ENCODE measurements at regions not wholly inside any gene's neighbourhood (a gene's known extent, or its start where the extent isn't known, plus 50 kb on each side); places are given as distances from the start of the nearest gene placed in this dataset.

DNA sequence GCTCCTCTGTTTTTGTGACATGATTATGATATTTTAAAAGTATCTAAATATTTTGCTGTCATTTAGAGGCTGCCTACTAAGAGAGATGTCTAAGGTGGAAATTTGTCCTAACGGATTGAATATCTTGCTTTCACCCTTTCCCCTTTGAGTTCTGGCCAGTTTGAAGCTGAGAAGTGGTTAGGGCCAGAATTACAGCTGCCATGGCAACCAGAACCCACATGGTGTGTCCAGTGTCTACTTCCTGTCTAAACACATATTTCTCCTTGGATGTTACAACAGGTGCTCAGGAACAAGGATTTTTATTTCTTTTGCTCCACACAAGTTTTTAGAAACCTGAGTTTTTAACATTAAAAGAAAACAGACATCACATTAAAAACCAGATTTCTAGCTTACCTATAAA is 335.1 kb upstream of the OR4E1 start:
- dilution Hi-C loops (cut with HindIII; ENCODE audit: low sequenced_read_pairs, unreplicated experiment) = no loop called here
- WGBS, 2 experiments (ENCODE audit: extremely low coverage in 2 of 2, insufficient read length in 1 of 2) = no CpG with 5 or more reads among the region's 1 CpG

More for the DNA sequence above, 335.1 kb upstream of the OR4E1 start:
- no peak overlapping the region for H4K8ac ChIP-seq (ENCODE audit: low read depth in 2 of 2, low read length in 2 of 2)
- H3K36me3 ChIP-seq (ENCODE audit: control insufficient read depth, insufficient read depth, low read length) = no peaks in the 10 kb centered on the region
- H3K4me1 ChIP-seq (ENCODE audit: control insufficient read depth, insufficient read depth, low read length) = no peaks in the 10 kb centered on the region
- POLR2A ChIA-PET (ENCODE audit: unreplicated experiment) = no interaction called here
- H3K4ac ChIP-seq (ENCODE audit: low read depth, low read length) = no peak overlapping the region
- no TSS peak for BruUV-seq (replicated peaks)
- no peak overlapping the region for H2BK5ac ChIP-seq (ENCODE audit: low read depth, low read length, poor library complexity, severe bottlenecking)
- no peak overlapping the region for H3K9ac ChIP-seq (ENCODE audit: low read depth, low read length)
- H3K9me1 ChIP-seq (ENCODE audit: insufficient read depth, low read length) = no peaks in the 10 kb centered on the region
- H4K91ac ChIP-seq (ENCODE audit: insufficient read depth, low read depth, low read length) = no peak overlapping the region
- no peaks in the 10 kb centered on the region for H3K27me3 ChIP-seq (ENCODE audit: control insufficient read depth, insufficient read depth, low read length)
- H2BK120ac ChIP-seq (ENCODE audit: low read depth, low read length) = no peak overlapping the region
- CTCF ChIA-PET = no interaction called here
- H2AK9ac ChIP-seq (replicated peaks; ENCODE audit: low read depth, low read length, poor library complexity) = no peak overlapping the region
- H3K14ac ChIP-seq (replicated peaks; ENCODE audit: low read depth, low read length) = no peak overlapping the region
- in situ Hi-C loops (cut with MboI; ENCODE audit: low sequenced_read_pairs) (no loop called here), intact Hi-C loops (cut with micrococcal nuclease) (no loop called here)
- no peak for DNase-seq
- ATAC-seq (ENCODE audit: low read depth) = no peak
- no peaks in the 10 kb centered on the region for H4K20me1 ChIP-seq (ENCODE audit: insufficient read depth, low read length)
- no peak overlapping the region for H2AK5ac ChIP-seq (ENCODE audit: low read depth, low read length)
- H3K56ac ChIP-seq (ENCODE audit: extremely low read depth, insufficient read depth, low read length) = no peak overlapping the region
- no peak overlapping the region for H3K4me2 ChIP-seq (ENCODE audit: low read depth, low read length)
- TF ChIP-seq SMC3 (IDR thresholded peaks at IDR 0.05; ENCODE audit: low read depth, low read length) = no peak
- no peak for TF ChIP-seq FOS (IDR thresholded peaks at IDR 0.05; ENCODE audit: low read depth, low read length)
- no peak for TF ChIP-seq CEBPB (IDR thresholded peaks at IDR 0.05; ENCODE audit: low read depth, low read length)
- TF ChIP-seq RAD21 (IDR thresholded peaks at IDR 0.05; ENCODE audit: low read length) = no peak
- no peak for TF ChIP-seq MAFK (IDR thresholded peaks at IDR 0.05; ENCODE audit: low read depth, low read length)
- no peak for TF ChIP-seq POLR2A (IDR thresholded peaks at IDR 0.05; ENCODE audit: low read depth, low read length)
- TF ChIP-seq, protein P1, sequence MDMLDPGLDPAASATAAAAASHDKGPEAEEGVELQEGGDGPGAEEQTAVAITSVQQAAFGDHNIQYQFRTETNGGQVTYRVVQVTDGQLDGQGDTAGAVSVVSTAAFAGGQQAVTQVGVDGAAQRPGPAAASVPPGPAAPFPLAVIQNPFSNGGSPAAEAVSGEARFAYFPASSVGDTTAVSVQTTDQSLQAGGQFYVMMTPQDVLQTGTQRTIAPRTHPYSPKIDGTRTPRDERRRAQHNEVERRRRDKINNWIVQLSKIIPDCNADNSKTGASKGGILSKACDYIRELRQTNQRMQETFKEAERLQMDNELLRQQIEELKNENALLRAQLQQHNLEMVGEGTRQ (IDR thresholded peaks at IDR 0.05; ENCODE audit: low read depth, low read length) = no peak
- no peak for TF ChIP-seq MXI1 (IDR thresholded peaks at IDR 0.05; ENCODE audit: borderline replicate concordance, low read depth, low read length)
- TF ChIP-seq CHD1 (IDR thresholded peaks at IDR 0.05; ENCODE audit: low read depth, low read length) = no peak
- TF ChIP-seq NFE2L2 (IDR thresholded peaks at IDR 0.05; ENCODE audit: low read depth, low read length) = no peak
- no peak for TF ChIP-seq BHLHE40 (IDR thresholded peaks at IDR 0.05; ENCODE audit: low read depth, low read length)
- TF ChIP-seq, protein P2, sequence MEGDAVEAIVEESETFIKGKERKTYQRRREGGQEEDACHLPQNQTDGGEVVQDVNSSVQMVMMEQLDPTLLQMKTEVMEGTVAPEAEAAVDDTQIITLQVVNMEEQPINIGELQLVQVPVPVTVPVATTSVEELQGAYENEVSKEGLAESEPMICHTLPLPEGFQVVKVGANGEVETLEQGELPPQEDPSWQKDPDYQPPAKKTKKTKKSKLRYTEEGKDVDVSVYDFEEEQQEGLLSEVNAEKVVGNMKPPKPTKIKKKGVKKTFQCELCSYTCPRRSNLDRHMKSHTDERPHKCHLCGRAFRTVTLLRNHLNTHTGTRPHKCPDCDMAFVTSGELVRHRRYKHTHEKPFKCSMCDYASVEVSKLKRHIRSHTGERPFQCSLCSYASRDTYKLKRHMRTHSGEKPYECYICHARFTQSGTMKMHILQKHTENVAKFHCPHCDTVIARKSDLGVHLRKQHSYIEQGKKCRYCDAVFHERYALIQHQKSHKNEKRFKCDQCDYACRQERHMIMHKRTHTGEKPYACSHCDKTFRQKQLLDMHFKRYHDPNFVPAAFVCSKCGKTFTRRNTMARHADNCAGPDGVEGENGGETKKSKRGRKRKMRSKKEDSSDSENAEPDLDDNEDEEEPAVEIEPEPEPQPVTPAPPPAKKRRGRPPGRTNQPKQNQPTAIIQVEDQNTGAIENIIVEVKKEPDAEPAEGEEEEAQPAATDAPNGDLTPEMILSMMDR (conservative IDR thresholded peaks at IDR 0.05; ENCODE audit: low read depth, low read length) = no peak
- no peak for TF ChIP-seq RFX5 (IDR thresholded peaks at IDR 0.05; ENCODE audit: low read depth, low read length)
- TF ChIP-seq, protein P3, sequence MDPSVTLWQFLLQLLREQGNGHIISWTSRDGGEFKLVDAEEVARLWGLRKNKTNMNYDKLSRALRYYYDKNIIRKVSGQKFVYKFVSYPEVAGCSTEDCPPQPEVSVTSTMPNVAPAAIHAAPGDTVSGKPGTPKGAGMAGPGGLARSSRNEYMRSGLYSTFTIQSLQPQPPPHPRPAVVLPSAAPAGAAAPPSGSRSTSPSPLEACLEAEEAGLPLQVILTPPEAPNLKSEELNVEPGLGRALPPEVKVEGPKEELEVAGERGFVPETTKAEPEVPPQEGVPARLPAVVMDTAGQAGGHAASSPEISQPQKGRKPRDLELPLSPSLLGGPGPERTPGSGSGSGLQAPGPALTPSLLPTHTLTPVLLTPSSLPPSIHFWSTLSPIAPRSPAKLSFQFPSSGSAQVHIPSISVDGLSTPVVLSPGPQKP (IDR thresholded peaks at IDR 0.05; ENCODE audit: borderline replicate concordance, low read depth, low read length) = no peak
- TF ChIP-seq MAZ (IDR thresholded peaks at IDR 0.05; ENCODE audit: borderline replicate concordance, low read depth, low read length) = no peak
- H3K79me1 ChIP-seq (ENCODE audit: low read depth in 1 of 2, low read length in 2 of 2) = no peaks in the 10 kb centered on the region
- H2BK15ac ChIP-seq (ENCODE audit: low read depth, low read length) = no peak overlapping the region
- no peak overlapping the region for H2AFZ ChIP-seq (replicated peaks; ENCODE audit: low read length, poor library complexity)
- no peak overlapping the region for H2BK20ac ChIP-seq (ENCODE audit: low read depth, low read length)
- no peak overlapping the region for H3K4me3 ChIP-seq (ENCODE audit: insufficient read depth, low read depth, low read length)
- H3K9me3 ChIP-seq (ENCODE audit: control insufficient read depth, insufficient read depth, low read length) = no peaks in the 10 kb centered on the region
- no peak overlapping the region for H3K23ac ChIP-seq (ENCODE audit: low read depth, low read length)
- no peak overlapping the region for H4K5ac ChIP-seq (ENCODE audit: low read depth, low read length)
- H3K18ac ChIP-seq (ENCODE audit: low read depth, low read length) = no peak overlapping the region
- H3K27ac ChIP-seq (ENCODE audit: insufficient read depth, low read length) = no peak overlapping the region

Measured in IMR-90 (cell line).